Subcutaneous abdominal adipose tissue (tissue), 5 donors: ENCODE measurements at regions not wholly inside any gene's neighbourhood (a gene's known extent, or its start where the extent isn't known, plus 50 kb on each side); places are given as distances from the start of the nearest gene placed in this dataset.

Experiments used
- H3K27ac ChIP-seq: one replicate; pipeline ENCODE4 v1.7.0; 2013; ENCODE audit warnings: low read depth, mild to moderate bottlenecking, inconsistent platforms, low read length, moderate library complexity
- H3K27me3 ChIP-seq, 5 donors: one replicate each; pipeline ENCODE4 v1.7.0; 2013; ENCODE audit warnings: low read length in 5 of 5, inconsistent platforms in 1 of 5; ENCODE audit not compliant: control insufficient read depth in 5 of 5, insufficient read depth in 4 of 5
- H3K36me3 ChIP-seq, 5 donors: one replicate each; pipeline ENCODE4 v1.7.0; 2013; ENCODE audit warnings: low read length in 5 of 5; ENCODE audit not compliant: control insufficient read depth in 5 of 5, insufficient read depth in 5 of 5
- H3K4me1 ChIP-seq, 5 donors: one replicate each; pipeline ENCODE4 v1.7.0; 2013; ENCODE audit warnings: low read length in 5 of 5, mild to moderate bottlenecking in 3 of 5, moderate library complexity in 1 of 5; ENCODE audit not compliant: control insufficient read depth in 5 of 5, insufficient read depth in 5 of 5
- H3K4me3 ChIP-seq, 5 donors: one replicate each; pipeline ENCODE4 v1.7.0; 2013; ENCODE audit warnings: low read length in 5 of 5, low read depth in 1 of 5
- H3K9ac ChIP-seq, 5 donors: one replicate each; pipeline ENCODE4 v1.7.0; 2013; ENCODE audit warnings: low read length in 5 of 5, mild to moderate bottlenecking in 4 of 5, moderate library complexity in 3 of 5
- H3K9me3 ChIP-seq, 5 donors: one replicate each; pipeline ENCODE4 v1.7.0; 2013; ENCODE audit warnings: low read length in 5 of 5; ENCODE audit not compliant: control insufficient read depth in 5 of 5
- donor health status: healthy.
- donor health status: healthy.
- donor health status: healthy.
- donor health status: healthy.
- donor health status: healthy.

DNA sequence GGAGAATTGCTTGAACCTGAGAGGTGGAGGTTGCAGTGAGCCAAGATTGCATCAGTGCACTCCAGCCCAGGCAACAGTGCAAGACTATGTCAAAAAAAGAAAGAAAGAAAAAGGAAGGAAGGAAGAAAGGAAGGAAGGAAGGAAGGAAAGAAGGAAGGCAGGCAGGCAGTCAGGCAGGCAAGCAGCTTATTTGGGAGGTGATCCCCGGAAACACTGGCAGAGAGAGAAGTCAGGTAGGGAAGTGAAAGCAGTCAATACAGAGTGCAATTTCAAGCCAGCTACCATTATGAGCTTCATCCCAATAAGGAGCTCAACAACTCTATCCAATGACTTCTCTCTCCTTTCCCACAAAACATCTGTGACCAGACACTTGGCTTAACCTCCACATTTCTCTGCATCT is 83.0 kb upstream of the TBC1D3K start:
- Histone ChIP-seq H3K27ac (no peak overlapping the region), H3K9me3 (no peaks in the 10 kb centered on the region), H3K36me3 (no peaks in the 10 kb centered on the region), H3K4me1 (peaks cover 0 to 19% (median 11%) of the 10 kb centered on the region in 5 donors), H3K9ac (no peak overlapping the region), H3K4me3 (no peak overlapping the region), H3K27me3 (peaks cover 2 to 14% (median 8%) of the 10 kb centered on the region in 5 donors)

DNA sequence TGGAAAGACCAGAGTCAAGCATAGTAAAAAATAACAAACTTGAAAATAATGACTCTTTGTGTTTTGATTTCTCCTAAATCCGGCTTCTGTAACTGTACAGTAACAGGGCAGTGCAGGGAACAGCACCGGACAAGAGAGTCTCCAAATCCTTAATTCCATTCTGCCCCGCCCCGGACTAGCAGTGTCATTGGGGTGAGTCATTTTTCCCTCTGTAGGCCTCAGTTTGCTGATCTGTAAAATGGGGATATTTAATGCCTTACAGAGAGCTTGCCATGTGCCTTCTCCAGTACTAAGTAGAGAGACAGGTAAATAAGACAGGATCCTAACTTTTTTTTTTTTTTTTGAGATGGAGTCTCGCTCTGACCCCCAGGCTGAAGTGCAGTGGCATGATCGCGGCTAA is 83.6 kb upstream of the TBC1D3K start:
- H3K27ac ChIP-seq: no peak overlapping the region
- H3K4me1 ChIP-seq: peaks cover 0 to 19% (median 11%) of the 10 kb centered on the region in 5 donors
- H3K27me3 ChIP-seq: peaks cover 2 to 17% (median 8%) of the 10 kb centered on the region in 5 donors
- H3K9me3 ChIP-seq: no peaks in the 10 kb centered on the region
- H3K4me3 ChIP-seq: no peak overlapping the region
- no peaks in the 10 kb centered on the region for H3K36me3 ChIP-seq
- H3K9ac ChIP-seq: no peak overlapping the region

DNA sequence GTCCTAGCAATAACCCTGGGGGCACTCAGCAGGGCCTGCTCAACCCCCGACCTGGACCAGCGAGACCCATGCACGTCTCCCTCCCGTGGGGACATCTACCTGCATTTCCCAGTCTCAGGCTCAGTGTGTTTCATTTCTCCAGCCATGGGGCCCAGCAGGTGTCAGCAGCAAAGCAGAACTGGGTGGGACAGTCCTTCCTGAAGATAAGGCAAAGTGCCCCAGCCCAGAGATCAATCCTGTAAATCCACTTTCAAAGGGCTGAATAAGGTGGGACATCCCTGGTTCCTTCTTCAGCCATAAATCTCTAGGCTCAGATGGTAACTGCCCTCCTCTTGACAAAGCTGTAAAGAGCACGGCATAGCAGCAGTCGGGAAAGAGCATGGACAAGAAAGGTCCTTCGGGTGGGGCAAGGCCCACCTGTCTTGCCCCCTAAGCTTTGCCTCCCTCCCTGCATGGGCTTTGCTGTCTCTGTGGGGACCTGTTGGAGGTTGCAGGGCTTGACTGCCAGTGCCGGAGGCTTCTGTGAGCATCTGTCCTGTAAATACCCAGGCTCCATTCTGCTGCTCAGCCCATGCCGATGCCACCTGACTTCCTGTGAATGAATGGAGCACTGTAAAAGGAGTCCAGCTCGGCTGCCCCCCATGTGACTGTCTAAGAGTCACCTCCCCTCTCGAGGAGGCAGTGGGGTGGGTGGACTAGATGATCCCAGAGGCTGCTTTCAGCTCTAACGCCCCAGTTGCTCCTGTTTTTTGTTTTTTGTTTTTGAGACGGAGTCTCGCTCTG is 84.8 kb upstream of the TBC1D3K start:
- Histone ChIP-seq H3K9me3 (no peaks in the 10 kb centered on the region), H3K27me3 (peaks cover 2 to 14% (median 8%) of the 10 kb centered on the region in 5 donors), H3K27ac (no peak overlapping the region), H3K36me3 (no peaks in the 10 kb centered on the region), H3K4me1 (peaks cover 0 to 13% (median 5%) of the 10 kb centered on the region in 5 donors), H3K9ac (no peak overlapping the region), H3K4me3 (no peak overlapping the region)

DNA sequence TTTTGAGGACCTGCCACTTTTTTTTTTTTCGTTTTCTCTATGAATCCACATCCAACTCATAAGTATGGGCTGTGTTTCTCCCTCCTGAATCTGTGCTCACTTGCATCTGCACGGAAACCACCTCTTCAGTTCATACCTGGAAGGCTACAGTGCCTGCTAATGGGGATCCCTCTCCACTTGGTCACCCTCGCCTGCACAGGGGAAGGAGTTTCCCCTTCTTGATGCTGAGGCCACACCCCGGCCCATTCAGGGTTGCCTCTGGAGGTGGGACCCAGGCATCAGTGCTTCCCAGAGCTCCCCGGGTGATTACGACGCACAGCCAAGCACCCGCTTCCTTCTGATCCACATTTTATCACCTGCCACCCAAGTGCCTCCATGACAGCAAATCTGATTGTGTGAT is 85.9 kb upstream of the TBC1D3K start:
- H3K27me3 ChIP-seq: peaks cover 3 to 9% (median 7%) of the 10 kb centered on the region in 5 donors
- no peak overlapping the region for H3K9ac ChIP-seq
- H3K9me3 ChIP-seq: no peaks in the 10 kb centered on the region
- peaks cover 0 to 6% (median 0%) of the 10 kb centered on the region in 5 donors for H3K4me1 ChIP-seq
- H3K36me3 ChIP-seq: no peaks in the 10 kb centered on the region
- no peak overlapping the region for H3K4me3 ChIP-seq
- no peak overlapping the region for H3K27ac ChIP-seq

DNA sequence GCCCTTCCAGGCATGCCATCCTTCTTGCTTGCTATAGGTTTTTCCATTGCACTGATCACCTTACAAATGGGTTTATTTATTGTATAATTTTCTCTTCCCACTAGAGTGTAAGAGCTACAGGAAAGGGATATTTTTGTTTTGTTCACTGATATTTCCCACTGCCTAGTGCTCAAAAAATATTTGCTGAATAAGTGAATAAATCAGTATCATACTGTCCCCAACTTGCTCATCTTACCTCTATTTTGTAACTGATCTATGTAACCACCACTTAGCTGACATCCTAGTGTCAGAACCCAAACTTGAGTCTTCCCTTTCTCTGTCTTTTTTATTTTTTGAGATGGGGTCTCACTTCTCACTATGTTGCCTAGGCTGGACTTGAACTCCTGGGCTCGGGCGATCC is 87.6 kb upstream of the TBC1D3K start:
- H3K9me3 ChIP-seq: no peaks in the 10 kb centered on the region
- no peak overlapping the region for H3K4me3 ChIP-seq
- no peak overlapping the region for H3K9ac ChIP-seq
- peaks cover 0 to 7% (median 0%) of the 10 kb centered on the region in 5 donors for H3K4me1 ChIP-seq
- H3K36me3 ChIP-seq: no peaks in the 10 kb centered on the region
- peaks cover 3 to 9% (median 5%) of the 10 kb centered on the region in 5 donors for H3K27me3 ChIP-seq
- H3K27ac ChIP-seq: no peak overlapping the region

DNA sequence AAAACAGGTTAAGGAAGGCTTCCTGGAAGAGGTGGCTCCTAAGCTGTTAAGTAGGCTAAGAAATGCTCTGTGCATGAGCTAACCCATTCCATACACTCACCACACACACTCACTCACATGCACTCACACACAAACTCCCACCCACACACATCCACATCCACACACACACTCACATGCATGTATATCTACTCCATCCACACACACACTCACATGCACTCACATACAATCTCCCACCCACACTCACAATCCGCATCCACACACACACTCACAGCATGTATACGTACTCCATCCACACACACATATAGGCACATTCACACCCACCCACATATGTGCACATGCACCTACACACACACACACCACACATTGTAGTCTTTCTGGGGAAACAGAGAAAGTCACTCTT is 89.3 kb upstream of the HNF1B start:
- no peak overlapping the region for H3K4me3 ChIP-seq
- no peaks in the 10 kb centered on the region for H3K36me3 ChIP-seq
- H3K9ac ChIP-seq: no peak overlapping the region
- peaks cover 0 to 6% (median 0%) of the 10 kb centered on the region in 5 donors for H3K4me1 ChIP-seq
- H3K27me3 ChIP-seq: peaks cover 0 to 10% (median 5%) of the 10 kb centered on the region in 5 donors
- no peaks in the 10 kb centered on the region for H3K9me3 ChIP-seq
- no peak overlapping the region for H3K27ac ChIP-seq

DNA sequence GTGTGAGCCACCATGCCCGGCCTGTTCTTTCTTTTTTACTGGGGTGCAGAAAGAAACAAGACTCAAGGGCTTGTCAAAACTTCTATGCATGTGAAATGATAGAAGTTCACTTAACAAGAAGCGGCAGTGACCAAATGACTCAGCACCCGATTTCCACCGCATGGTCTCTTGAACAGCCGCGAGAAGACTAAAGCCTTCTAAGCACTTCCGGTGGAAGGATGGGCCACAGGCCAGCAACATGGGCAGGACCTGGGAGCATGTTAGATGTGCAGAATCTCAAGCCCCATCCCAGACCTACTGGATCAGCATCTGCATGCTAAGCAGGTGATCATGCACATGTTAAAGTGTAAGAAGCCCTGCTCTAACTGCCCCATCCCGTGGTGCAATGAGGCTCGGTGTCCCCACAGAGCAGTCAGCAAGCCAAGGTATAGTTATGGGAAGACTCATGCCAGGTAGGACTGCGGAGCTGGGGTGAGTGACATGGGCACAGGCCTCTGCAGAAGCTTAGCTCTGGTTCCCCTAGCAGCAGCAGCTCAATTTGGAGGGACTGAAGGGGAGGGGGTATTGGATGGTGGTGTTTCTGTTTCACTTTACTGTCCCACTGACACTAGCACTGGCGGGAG is 88.5 kb upstream of the HNF1B start:
- H3K9me3 ChIP-seq: no peaks in the 10 kb centered on the region
- H3K9ac ChIP-seq: no peak overlapping the region
- H3K27me3 ChIP-seq: peaks cover 0 to 9% (median 5%) of the 10 kb centered on the region in 5 donors
- H3K27ac ChIP-seq: no peak overlapping the region
- H3K36me3 ChIP-seq: no peaks in the 10 kb centered on the region
- H3K4me3 ChIP-seq: no peak overlapping the region
- H3K4me1 ChIP-seq: peaks cover 0 to 10% (median 0%) of the 10 kb centered on the region in 5 donors

DNA sequence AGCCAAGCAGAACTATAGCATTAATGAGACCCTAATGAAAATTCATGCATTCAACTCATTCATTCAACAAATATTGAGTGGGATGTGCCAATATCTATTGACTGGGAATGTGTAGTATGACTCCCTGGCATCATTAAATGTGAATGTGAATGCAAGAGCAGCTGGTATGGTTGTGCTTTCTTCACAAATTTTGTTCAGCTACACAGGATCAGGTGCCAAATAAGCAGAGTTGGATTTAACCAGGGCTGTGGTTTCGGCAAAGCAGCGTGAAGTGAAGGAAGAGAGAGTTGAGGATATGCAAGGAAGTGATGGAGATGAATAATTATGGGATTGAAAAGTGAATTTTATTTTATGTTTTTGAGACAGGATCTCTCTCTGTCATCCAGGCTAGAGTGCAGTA is 87.1 kb upstream of the HNF1B start:
- no peaks in the 10 kb centered on the region for H3K36me3 ChIP-seq
- no peak overlapping the region for H3K9ac ChIP-seq
- H3K27me3 ChIP-seq: peaks cover 0 to 9% (median 5%) of the 10 kb centered on the region in 5 donors
- H3K4me3 ChIP-seq: no peak overlapping the region
- peaks cover 0 to 13% (median 0%) of the 10 kb centered on the region in 5 donors for H3K4me1 ChIP-seq
- H3K27ac ChIP-seq: no peak overlapping the region
- H3K9me3 ChIP-seq: no peaks in the 10 kb centered on the region

DNA sequence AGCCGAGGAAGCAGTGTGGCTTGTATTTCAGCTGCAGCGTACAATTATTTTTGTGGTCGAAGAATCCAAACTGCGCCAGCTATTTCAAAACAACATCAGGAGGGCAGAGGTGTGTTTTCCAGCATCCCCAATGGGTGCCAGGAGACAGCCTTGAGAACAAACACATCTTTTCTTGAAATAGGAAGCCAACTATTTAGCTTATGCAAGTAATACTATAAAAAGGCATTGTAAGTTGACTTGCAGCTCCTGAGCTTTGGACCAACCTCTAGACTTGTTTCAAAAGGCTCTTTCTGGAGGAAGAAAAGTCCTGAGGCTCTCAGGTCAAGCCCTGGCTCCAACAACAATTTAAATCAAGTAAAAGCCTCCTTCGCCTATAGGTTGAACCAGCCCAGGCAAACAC is 86.6 kb upstream of the HNF1B start:
- no peaks in the 10 kb centered on the region for H3K9me3 ChIP-seq
- no peak overlapping the region for H3K4me3 ChIP-seq
- H3K27ac ChIP-seq: no peak overlapping the region
- H3K4me1 ChIP-seq: peaks cover 0 to 17% (median 0%) of the 10 kb centered on the region in 5 donors
- no peaks in the 10 kb centered on the region for H3K36me3 ChIP-seq
- no peak overlapping the region for H3K9ac ChIP-seq
- peaks cover 0 to 8% (median 5%) of the 10 kb centered on the region in 5 donors for H3K27me3 ChIP-seq
